ENCODE measurements at regions not wholly inside any gene's neighbourhood (a gene's known extent, or its start where the extent isn't known, plus 50 kb on each side); places are given as distances from the start of the nearest gene placed in this dataset.

- TF ChIP-seq CREM (IDR thresholded peaks at IDR 0.05; ENCODE audit: low read depth) (no peak), POLR2AphosphoS2 (IDR thresholded peaks at IDR 0.05; ENCODE audit: low read depth, low read length) (no peak), E2F8 (IDR thresholded peaks at IDR 0.05; ENCODE audit: low read depth, partially characterized antibody) (no peak)
Measured at GRCh38 chr12:126156806-126157574, 1091.8 kb downstream of the AACS start.
